Germinal center (tissue), 1 donor: ENCODE measurements at regions not wholly inside any gene's neighbourhood (a gene's known extent, or its start where the extent isn't known, plus 50 kb on each side); places are given as distances from the start of the nearest gene placed in this dataset.
"Not testable (repeated sequence)": the region's sequence is repeated elsewhere in the genome, so short reads cannot be mapped to it uniquely, and the experiment has no call there.

Experiments
- DNase-seq: peaks from one replicate; pipeline ENCODE4 v3.0.0; 2012; ENCODE audit warnings: mixed read lengths, low spot score

- DNase-seq = no peak
Measured at GRCh38 chr4:169934794-169935429, 91.3 kb downstream of the MFAP3L start.

GRCh38 chr4:169933531-169933930 is 92.7 kb downstream of the MFAP3L start:
- no peak for DNase-seq

GRCh38 chr4:169931964-169932363 is 94.2 kb downstream of the MFAP3L start:
- no peak for DNase-seq

GRCh38 chr4:169930755-169931154 is 95.4 kb downstream of the MFAP3L start:
- DNase-seq = not testable (repeated sequence)

GRCh38 chr4:169927280-169927679 is 98.9 kb downstream of the MFAP3L start:
- no peak for DNase-seq

- no peak for DNase-seq
Measured at GRCh38 chr4:169925678-169926077, 100.5 kb downstream of the MFAP3L start.

- DNase-seq = no peak
Measured at GRCh38 chr4:169922632-169923276, 103.4 kb downstream of the MFAP3L start.

GRCh38 chr4:169921732-169922131 is 104.5 kb downstream of the MFAP3L start:
- no peak for DNase-seq

GRCh38 chr4:169921237-169921636 is 105.0 kb downstream of the MFAP3L start:
- no peak for DNase-seq

- not testable (repeated sequence) for DNase-seq
Measured at GRCh38 chr4:169919194-169920124, 106.7 kb downstream of the MFAP3L start.

- no peak for DNase-seq
Measured at GRCh38 chr4:169915545-169915944, 110.7 kb downstream of the MFAP3L start.

GRCh38 chr4:169914866-169915265 is 111.3 kb downstream of the MFAP3L start:
- DNase-seq = no peak

GRCh38 chr4:169912996-169913395 is 113.2 kb downstream of the MFAP3L start:
- no peak for DNase-seq

GRCh38 chr4:169909897-169910296 is 116.3 kb downstream of the MFAP3L start:
- no peak for DNase-seq

- DNase-seq = no peak
Measured at GRCh38 chr4:169909479-169909878, 116.7 kb downstream of the MFAP3L start.

GRCh38 chr4:169907705-169908104 is 118.5 kb downstream of the MFAP3L start:
- DNase-seq = no peak

GRCh38 chr4:169906821-169907220 is 119.4 kb downstream of the MFAP3L start:
- no peak for DNase-seq

GRCh38 chr4:169906104-169906503 is 120.1 kb downstream of the MFAP3L start:
- no peak for DNase-seq

- DNase-seq = no peak
Measured at GRCh38 chr4:169902658-169903345, 123.4 kb downstream of the MFAP3L start.

- DNase-seq = no peak
Measured at GRCh38 chr4:169900241-169900845, 125.9 kb downstream of the MFAP3L start.

- no peak for DNase-seq
Measured at GRCh38 chr4:169899295-169899694, 126.9 kb downstream of the MFAP3L start.

- DNase-seq = no peak
Measured at GRCh38 chr4:169898095-169898494, 128.1 kb downstream of the MFAP3L start.
